HG02938 (cell line): ENCODE measurements at regions not wholly inside any gene's neighbourhood (a gene's known extent, or its start where the extent isn't known, plus 50 kb on each side); places are given as distances from the start of the nearest gene placed in this dataset.
"Not testable (repeated sequence)": the region's sequence is repeated elsewhere in the genome, so short reads cannot be mapped to it uniquely, and the experiment has no call there.

ENCODE experiments used
- ATAC-seq: cut with Tn5 transposase; IDR thresholded peaks from one replicate; pipeline ENCODE4 v1.9.1; 2021; ENCODE audit warnings: mild to moderate bottlenecking, moderate library complexity; ENCODE audit not compliant: unreplicated experiment

- ATAC-seq, result no peak
These were observed 406.9 kb upstream of the PRKCQ start for GRCh38 chr10:6986927-6987326.

DNA sequence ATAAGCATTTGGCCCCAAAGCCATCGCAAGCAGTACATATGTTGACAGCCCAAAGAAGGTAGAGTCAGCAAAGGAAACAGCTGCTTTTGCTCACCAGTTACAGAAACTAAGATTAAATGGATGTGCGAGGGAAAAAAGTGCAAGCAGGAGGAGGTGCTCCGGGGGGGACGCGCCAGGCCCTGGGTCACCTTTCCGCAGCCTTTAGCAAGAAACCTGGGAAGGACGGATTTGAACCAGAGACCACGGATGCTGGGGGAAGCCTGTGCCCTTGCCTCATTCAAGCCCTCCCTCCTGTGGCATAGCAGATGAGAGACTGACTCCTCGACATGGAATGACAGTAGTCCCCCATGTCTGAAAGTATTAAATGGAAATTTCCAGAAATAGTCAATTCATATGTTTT, 405.6 kb upstream of the PRKCQ start:
- ATAC-seq, result no peak

DNA sequence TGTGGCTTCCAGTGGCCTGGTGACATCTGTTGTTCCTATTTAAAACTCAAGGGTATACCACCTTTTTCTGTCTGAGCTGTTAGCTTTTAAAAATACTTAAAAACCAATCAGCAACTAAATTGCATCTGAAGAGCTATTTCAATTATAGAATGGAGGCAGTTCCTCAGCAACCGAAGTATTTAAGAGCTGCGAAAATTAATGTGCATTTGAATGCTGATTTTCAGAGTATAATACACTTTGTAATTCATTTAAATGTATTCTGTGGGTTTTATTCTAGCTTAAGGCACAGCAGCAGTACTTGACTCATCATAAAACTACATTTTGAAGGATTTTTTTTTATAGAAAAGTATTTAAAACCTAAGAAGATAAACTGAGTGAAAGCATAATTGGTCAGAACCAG, 404.9 kb upstream of the PRKCQ start:
- ATAC-seq, result no peak

GRCh38 chr10:6984016-6984415, 403.9 kb upstream of the PRKCQ start:
- not testable (repeated sequence) for ATAC-seq

GRCh38 chr10:6980353-6980752, 400.3 kb upstream of the PRKCQ start:
- ATAC-seq, result no peak

- no peak for ATAC-seq
These were observed 399.3 kb upstream of the PRKCQ start for GRCh38 chr10:6979371-6979770.

GRCh38 chr10:6978187-6978627, 398.1 kb upstream of the PRKCQ start:
- ATAC-seq, result no peak

GRCh38 chr10:6977398-6978186, 397.5 kb upstream of the PRKCQ start:
- ATAC-seq, result no peak

- ATAC-seq, result no peak
These were observed 393.8 kb upstream of the PRKCQ start for GRCh38 chr10:6973899-6974298.

DNA sequence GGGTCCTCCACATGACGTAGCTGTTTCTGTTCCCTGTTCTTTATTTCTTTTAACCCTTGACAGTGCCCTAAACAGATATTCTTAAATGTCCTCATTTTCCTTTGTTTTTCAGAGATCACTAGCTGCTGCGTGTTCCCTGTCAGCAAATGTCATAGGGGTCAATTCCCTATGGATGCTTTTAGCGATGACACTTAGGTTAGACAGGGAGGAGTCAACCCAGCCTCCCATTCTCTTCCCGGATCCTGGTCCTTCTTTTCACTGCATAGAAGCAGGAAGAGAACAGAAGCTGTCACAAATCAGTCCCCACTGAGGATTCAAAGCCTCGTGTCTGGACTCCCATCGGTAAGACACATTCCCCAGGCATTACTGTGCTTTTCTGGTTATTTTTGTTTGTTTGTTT, 392.1 kb upstream of the PRKCQ start:
- ATAC-seq, result no peak

- ATAC-seq, result no peak
These were observed 389.6 kb upstream of the PRKCQ start for GRCh38 chr10:6969659-6970058.

DNA sequence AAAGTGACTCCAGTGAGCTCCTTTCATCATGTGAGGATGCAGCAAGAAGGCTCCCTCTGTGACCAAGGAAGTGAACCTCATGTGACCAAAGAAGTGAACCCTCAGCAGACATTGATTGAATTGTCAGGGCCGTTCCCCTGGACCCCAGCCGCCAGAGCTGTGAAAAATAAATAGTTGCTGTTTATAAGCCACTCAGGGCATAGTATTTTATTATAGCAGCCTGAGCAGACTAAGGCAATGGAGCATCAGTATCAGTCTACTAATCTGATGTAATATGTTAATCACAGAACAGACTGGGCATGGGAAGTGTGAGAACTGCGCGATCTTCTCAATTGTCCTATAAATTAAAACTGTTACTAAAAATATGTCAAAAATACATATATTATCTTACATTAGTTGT, 384.5 kb upstream of the PRKCQ start:
- no peak for ATAC-seq

DNA sequence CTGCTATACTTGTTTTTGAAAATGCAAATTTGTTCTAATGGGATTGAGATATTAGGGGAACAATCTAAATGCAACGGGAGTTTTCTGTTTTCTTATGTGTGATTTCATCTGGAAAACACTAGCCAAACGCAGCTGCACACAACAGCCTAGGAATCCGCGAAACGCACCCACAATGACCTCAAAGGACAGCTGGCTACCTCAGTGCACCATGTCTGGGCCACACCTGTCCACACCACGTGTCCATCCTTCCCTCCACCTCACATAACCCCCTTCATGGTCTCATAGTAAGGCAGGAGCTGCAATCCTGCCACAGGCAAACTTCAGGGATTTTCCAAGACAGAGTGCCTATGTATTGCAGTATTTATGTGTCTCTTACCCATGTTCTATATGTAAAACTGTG, 382.5 kb upstream of the PRKCQ start:
- no peak for ATAC-seq

DNA sequence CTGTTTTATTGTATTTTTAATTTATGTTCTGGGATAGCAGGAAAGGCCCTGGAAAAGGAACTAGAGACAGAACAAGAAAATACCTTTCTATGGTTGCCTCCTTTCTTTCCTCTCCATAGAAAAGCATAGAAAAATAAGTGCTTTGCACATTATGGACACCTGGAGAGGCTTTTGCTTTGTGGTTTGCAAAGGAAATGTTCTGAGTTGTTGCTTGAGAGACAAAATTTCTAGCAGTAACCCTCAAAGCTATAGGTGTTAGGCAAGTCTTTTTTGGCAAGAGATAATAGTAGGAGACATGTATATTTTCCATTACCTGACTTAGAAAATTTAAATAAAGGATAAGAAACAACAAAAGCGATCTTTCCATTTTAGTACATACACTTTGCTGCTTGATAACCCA, 378.6 kb upstream of the PRKCQ start:
- ATAC-seq, result no peak

- ATAC-seq, result no peak
These were observed 378.2 kb upstream of the PRKCQ start for GRCh38 chr10:6958254-6958653.

GRCh38 chr10:6957851-6958250, 377.8 kb upstream of the PRKCQ start:
- ATAC-seq, result no peak

DNA sequence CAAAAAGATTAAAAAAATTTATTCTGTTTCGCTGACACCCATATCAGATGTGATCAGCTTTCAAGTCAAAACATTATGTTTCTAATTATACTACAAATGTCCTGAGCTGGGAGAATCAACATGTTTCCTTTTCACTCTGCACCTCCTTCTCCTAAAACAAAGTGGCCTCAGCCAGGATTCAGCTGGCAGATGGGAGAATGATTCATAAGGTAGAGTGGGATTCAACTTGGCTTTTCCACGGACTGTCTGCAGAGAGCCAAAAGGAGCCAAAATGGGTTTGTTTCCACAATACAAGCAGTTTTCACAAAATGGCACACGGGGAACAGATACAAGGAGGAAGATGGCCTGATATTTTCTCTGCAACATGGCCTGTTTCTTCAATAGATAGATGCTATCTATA, 376.5 kb upstream of the PRKCQ start:
- ATAC-seq, result no peak

GRCh38 chr10:6953271-6953801, 373.3 kb upstream of the PRKCQ start:
- ATAC-seq, result no peak

GRCh38 chr10:6951732-6952131, 371.7 kb upstream of the PRKCQ start:
- ATAC-seq, result no peak

GRCh38 chr10:6950133-6950532, 370.1 kb upstream of the PRKCQ start:
- no peak for ATAC-seq

DNA sequence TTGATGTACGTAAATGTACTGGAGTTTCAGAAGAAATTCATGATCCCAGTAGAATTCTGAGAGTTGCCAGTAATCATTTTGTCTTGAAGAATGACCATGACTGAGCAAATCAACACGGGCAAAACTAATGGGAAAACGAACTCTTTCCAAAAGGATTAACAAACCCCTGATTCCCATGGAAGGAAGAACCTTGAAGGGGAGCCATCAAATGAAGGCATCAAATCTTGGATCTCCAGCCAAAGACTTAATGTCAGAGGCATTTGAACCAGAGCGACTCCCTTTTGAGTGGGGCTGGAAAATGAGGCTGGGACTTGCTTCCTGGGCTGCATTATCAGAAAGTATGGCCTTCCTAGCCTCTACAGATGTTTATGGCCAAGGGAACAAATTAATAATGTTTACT, 364.4 kb upstream of the PRKCQ start:
- no peak for ATAC-seq

DNA sequence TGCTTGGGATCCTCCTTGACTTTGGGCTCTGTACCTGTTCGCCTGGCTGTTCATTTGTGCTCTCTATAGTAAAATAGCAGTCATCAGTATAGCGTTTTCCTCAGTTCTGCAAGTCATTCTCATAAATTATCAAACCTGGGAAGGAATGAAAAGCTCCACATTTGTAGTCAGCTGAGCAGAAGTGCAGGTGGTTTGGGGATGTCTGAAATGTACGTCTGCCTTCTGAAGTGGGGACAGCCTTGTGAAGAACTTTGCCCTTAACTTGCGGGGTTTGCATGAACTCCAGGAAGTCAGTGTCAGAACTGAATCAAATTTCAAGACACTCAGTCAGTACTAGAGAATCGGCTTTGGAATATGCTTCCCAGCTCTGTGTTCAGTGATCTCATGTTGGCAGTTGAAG, 358.3 kb upstream of the PRKCQ start:
- no peak for ATAC-seq

DNA sequence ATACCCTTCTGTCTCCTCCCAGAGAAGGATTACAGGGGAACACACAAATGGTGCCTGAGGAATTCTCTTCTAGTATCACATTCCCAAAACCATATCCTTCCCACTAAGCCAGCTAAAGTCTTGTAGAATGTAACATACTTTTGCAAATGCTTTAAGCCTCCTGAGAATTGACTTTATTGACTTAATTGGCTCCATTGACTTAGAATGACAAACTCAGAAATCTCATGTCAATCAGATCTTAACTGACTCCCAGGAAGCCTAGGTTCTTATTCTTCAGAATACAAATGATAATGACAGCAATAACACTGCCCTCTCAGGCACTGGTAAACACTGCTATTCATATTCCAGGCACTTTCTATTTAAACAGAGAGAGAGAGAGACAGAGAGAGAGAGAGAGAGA, 356.9 kb upstream of the PRKCQ start:
- ATAC-seq, result no peak
